Germinal center (tissue), 1 donor: ENCODE measurements at regions not wholly inside any gene's neighbourhood (a gene's known extent, or its start where the extent isn't known, plus 50 kb on each side); places are given as distances from the start of the nearest gene placed in this dataset.
"Not testable (repeated sequence)": the region's sequence is repeated elsewhere in the genome, so short reads cannot be mapped to it uniquely, and the experiment has no call there.

ENCODE experiments used
- DNase-seq: peaks from one replicate; pipeline ENCODE4 v3.0.0; 2012; ENCODE audit warnings: mixed read lengths, low spot score

DNA sequence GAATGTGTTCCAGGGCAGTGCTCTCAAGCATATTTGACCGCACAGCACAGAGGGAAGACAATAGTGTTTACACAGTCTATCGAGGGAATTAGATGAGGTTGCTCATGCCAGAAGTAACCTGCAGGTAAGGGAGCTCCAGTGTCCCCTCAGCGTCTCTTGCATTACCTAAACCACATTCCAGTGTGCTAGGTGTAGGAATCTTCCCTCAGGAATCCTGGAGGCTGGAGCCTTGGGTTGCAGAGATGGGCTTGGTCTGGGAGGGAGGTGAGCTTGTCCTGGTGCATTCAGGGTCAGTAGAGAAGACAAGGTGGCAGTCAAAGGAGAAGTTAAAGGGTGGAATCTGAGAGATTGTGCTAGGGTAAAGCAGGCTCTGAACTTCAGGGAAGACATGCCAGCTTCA lies 56.3 kb downstream of the SOX14 start:
- DNase-seq: no peak

DNA sequence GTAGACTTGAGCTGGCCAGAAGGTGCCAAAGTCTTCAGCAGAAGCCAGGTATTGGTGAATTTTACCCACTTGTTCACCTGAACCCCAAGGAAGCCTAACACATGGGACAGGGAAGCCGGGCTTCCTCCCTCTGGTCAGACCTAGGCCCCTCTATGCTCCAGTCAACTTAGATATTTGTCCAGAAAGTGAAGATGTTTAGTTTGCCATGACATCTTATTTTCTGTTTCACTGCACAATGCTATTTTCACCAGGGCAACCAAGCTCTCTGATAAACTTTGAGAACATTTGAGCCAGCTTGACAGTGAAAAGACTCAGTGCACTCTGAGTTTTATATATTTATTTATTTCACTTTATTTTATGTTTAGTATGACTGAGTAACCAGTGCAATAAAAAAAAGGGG lies 71.0 kb downstream of the SOX14 start:
- no peak for DNase-seq

DNA sequence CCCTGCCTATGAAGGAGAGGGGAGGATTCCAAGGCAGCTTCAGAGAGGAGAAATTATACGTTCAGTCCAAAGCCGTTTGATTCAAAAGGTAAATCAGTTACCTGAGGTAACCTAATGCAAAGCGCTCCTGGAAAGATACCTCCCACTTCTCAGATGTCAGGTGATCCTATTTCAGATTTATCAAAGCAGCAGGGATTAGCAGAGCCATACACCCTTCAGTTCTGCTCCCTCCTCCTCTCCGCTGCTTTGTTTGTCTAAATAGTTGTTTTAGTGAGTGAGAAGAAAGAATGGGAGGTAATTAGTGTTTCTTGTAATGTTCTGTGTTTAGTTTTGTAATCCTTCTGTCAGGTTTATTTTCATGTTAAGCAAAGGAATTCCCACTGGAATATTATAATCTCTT lies 81.1 kb downstream of the SOX14 start:
- DNase-seq: no peak

DNA sequence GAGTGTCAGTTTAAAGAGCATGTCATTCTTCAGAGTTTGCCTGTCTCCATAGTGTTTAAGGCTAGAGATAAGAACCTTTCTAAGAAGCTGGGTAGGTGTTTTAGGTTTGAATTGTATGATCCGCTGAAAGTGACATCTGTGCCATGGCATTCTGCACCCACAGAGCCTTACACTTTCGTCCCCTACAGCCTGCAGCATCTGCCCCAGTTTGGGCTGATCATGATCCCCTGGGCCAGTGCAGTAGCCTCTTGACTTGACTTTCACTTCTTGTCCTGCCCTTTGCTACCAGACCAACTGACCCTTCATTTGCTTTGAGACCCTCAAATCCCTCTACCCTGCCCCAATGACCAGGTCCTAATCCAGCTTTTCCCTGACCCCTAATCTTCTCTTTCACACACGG lies 81.6 kb downstream of the SOX14 start:
- DNase-seq: no peak

DNA sequence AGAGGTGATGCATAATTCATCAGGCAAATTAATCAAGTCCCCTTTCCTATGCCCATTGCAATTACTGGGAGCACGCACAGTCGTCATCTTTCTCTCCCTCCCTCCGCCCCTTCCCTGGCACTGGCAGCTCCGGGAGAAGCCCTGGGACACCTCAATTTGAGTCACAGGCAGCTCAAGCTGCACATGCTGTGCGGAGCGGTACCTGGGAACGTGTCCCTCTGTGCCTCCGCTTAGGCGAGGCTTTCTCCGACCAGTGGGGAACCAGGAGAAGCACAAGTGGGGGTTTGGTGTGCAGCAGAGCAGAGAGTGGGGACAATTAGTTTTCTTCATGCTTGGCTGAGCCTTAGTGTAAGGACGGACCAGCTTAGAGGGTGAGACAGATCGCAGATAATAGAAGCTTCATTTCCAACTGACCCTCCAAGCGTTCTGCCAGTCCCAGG lies 88.3 kb downstream of the SOX14 start:
- DNase-seq: no peak

DNA sequence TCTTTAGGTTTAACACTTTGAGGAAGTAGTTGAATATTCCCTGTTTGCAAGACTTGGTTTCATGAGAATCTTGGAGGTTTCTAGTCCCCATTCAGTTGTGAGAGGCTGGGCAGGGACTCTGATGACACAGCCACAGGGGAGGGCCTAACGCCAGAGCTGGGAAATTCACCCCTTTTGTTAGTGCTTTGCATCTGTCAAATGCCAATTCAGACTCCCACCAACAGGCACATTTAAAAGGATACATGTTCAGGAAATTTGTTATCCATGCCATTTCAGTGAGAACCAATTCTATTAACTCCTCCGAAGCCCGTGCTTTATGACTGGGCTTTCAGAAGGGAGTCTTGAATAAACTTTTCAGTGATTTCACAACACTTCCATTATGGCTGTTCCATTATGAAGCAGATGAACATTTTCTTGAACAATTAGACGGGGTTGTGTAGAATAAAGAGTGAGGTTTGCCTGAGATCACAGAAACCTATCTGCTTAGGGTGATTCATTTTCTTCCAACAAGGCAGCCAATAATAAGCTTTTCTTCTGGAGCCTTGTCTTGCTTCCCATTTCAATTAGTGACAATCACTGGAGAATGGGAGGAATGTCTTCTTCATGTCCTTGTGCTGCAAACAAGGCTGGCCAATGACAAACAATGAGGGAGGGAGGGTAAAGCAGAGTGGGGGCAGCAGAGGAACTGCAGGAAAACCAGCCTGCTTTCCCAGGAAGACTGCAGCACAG lies 90.6 kb downstream of the SOX14 start:
- DNase-seq: no peak

DNA sequence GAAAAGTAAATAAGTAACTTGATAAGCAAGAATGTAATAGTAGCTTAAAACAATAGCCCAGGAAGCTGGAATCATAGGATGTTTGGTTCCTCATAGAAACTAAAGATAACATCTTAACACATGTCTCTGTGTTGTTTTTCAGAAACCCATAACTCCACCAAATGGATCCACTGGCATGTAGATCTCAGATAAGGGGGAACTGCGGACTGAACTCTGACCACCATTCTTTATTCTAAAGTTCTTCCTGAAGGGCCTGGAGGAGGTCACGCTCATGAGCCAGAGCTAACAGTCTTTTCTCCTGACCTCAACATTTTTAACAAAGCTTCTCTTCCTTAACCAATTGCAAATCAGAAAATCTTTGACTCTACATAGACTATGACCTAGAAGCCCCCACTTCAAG lies 101.9 kb downstream of the SOX14 start:
- no peak for DNase-seq

DNA sequence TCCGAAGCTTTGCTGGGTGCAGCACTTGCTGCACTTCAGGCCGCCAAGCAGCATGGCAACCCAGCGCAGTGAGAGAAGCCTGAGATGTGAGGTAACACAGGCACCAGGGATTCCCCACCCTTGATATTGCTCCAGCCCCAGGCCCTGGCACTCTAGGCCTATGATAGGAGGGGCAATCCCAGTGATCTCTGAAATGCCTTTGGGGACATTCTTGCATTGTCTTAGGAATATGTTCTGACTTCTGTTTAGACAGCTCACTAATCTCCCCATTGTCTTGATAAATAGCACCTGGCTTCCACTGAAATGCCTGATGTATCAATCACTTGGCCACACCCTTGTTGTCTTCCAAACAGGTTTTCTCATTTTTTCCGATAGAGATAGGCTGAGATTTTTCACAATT lies 102.8 kb downstream of the SOX14 start:
- no peak for DNase-seq

DNA sequence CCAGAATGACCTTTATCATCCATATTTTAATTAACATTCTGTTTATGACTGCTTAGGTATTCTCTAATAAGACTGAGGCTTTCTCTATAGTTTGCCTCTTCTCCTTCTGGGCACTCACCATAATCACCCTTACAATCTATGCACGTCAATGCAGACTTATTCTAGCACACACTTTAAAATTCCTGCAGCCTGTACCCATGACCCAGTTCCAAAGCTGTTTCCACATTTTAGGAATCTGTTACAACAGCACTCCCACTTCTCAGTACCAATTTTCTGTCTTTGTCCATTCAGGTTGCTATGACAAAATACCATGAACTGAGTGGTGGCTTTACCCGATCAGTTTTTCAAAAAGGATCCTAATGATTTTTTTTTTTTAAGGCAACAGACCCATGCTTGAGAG lies 103.5 kb downstream of the SOX14 start:
- no peak for DNase-seq

DNA sequence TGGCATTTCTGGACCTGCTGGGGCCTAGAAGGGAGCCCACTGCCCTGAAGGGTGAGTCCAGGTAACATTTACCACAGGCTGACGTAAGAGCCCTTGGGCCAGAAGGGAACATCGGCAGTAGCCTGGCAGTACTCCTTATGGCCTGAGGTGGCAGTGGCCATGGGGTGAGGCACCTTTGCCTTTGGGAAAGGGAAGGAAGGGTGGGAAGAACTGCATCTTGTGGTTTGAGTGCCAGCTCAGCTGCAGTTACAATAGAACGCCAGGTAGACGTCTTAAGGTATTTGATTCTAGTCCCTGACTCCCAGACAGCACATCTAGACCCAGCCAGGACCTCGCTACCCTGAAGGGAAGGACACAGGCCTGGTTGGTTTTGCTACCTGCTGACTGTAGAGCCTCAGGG lies 104.9 kb downstream of the SOX14 start:
- no peak for DNase-seq

DNA sequence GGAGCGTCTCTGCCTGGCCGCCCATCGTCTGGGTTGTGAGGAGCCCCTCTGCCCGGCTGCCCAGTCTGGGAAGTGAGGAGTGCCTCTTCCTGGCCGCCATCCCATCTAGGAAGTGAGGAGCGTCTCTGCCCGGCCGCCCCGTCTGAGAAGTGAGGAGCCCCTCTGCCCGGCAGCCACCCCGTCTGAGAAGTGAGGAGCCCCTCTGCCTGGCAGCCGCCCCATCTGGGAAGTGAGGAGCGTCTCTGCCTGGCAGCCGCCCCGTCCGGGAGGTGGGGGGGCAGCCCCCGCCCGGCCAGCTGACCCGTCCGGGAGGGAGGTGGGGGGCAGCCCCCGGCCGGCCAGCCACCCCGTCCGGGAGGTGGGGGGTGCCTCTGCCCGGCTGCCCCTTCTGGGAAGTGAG lies 108.5 kb downstream of the SOX14 start:
- DNase-seq: not testable (repeated sequence)

DNA sequence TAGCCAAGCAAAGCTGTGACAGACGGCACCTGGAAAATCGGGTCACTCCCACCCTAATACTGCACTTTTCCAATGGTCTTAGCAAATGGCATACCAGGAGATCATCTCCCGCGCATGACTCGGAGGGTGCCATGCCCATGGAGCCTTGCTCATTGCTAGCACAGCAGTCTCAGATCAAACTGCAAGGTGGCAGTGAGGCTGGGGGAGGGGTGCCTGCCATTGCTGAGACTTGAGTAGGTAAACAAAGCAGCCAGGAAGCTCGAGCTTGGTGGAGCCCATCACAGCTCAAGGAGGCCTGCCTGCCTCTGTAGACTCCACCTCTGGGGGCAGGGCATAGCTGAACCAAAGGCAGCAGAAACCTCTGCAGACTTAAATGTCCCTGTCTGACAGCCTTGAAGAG lies 113.1 kb upstream of the CLDN18 start:
- not testable (repeated sequence) for DNase-seq

DNA sequence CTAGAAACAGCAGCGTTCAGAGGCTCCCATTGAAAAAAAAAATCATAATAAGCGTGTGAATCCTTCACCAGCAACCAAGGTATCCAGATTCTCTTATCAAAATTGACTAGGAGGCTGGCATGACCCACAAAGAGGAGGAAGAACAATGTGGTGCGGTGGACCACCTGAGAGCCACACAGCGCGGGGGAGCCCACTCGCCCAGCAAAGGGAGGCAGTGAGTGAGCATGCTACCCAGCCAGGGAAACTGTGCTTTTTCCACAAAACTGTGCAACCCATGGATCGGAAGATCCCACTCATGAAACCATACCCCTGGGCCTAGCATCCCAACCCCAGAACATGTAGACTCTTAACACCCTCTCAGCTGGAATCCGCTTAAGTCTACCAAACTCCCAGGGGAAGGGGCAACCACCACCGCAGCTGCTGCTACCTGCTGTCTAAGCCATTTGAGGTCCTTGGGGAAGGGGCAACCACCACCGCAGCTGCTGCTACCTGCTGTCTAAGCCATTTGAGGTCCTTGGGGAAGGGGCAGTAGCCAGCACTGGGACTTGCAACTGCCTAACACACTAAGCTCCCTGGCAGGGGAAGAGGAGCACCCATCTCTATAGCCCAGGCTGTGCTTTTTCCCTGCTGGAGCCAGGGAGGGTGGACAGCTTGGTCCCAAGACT lies 102.8 kb upstream of the CLDN18 start:
- DNase-seq: no peak

DNA sequence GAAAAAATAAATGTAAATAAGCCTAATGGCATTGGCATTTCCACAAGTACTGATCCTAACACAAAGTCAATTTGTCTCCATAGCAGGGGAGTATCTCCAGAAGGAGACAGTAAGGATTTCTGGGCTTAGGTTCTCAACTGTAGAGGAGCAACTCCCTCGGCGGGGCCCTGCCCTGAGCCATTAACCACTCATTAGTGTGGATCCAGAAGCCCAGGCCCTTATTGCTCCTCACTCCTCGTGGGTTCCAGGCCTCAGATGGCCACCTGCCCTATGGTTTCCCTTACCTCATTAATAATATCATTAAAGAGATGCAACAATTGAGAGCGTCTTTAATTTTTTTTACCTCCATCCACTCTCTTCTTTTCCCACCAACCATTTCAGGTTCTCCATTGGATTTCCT lies 85.3 kb upstream of the CLDN18 start:
- DNase-seq: no peak

DNA sequence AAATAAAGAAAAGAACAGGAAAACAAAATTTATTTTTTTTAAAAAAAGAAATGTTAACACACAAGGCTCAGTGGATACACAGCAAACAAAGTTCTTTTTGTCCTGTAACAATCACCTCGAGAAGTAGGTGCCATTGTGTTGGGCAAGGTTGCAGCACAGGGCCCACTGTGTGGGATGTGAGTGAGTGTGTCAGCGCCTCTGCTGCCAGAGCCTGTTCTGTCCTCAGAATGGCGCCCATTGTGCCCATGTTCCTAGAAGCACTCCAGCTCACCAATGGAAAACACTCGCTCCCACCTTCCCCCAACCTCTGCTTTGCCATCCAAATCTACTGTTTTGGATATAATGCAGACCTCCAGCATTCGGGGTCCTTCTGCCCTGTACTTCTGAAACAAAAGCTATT lies 84.9 kb upstream of the CLDN18 start:
- DNase-seq: no peak

DNA sequence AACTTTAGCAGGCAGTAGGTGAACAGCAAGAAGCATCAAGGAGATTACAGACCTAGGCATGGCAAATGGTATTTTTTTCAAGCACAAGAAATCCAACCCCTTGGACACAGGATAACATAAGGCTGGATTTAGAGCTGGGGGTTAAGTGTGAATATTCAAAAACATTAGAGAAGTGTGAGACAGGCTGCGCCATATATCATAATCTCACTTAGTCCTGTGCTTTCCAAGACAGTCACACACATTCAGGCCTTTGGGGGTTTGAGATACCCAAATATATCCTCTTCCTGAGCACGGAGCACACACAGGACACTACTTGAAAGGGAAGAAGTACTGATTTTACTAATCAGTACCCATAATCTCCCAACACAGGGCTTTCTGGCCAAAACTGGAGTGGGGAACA lies 83.0 kb upstream of the CLDN18 start:
- DNase-seq: no peak

DNA sequence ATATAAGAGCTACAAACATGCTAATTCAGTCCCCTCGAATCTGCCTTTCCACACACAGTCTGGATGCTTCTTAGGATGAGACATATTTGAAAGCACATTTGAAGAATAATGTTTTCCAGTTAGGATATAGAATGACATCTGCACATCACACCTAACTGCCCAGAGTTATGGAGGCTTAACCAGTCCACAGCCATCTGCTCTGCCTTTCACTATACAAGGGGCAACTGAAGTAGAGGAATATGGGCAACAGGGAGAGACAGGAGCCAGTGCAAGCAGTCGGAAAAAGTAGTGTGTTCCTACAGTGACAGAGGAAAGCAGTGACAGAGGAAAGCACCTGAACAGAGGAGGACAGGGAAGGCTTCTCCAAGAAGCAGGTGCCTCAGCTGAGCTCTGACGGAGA lies 79.0 kb upstream of the CLDN18 start:
- no peak for DNase-seq

DNA sequence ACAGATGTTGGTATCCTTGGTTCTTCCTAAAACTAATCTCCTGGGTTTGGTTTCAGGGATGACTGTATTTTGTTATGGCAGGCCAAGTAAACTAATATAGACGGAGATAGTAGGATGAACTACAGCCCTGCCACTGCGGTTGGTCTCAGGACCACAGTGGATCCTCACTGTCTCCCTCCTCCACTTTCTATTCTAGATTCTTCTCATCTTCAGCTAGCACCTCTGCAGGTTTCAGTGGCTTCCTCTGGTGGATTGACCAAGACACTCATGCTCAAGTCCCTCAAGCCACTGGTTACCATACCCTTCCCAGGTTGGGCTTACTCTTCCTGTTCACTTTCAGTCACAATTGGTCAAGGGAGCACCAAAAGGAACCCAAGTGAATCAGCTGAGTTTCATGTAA lies 71.1 kb upstream of the CLDN18 start:
- DNase-seq: no peak

DNA sequence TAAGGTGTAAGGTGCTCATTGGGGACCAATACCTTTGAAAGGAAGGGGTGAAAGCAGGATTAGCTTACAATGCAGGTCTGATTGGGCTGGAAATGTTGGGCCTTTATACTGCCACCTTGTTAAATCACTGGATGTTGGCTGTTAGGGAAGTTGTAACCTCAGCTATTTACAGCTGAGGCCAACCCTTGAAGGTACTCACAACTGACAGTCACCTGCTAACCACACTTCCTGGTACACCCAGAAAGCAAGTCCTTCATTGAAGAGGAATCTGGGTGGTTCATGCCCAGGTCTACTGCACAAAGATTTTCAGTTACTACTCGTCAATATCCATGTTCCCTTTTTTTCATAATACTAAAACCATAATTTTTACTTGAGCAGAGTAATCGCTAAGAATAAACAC lies 65.4 kb upstream of the CLDN18 start:
- DNase-seq: no peak

DNA sequence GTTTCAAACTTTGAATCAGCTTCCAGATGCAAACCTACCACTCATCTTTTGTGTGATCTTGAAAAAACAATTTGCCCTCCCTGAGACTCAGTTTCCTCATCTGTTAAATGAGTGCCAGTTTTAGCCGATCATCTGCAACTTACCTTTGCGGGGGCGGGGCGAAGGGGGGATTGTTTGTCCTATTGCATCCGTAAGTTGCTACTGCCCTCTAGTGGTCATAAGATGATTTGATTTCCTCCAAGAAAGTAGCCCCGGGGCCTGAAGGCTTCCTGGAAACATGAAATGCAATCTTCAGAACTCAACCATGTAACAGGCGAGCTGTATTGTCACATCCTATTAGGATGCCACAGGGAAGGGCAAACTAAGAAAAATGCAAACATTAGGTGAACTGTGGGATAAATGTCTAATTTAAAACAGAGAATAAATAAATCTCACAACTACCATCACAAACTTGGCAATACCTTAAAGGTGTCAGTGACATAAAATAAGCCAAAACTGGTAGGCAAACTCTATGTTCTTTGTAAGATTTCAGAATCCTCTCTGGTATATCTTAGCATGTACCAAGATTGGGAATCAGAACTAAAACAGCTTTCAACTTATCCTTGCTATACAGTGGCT lies 63.5 kb upstream of the CLDN18 start:
- DNase-seq: peak; percentile 63

DNA sequence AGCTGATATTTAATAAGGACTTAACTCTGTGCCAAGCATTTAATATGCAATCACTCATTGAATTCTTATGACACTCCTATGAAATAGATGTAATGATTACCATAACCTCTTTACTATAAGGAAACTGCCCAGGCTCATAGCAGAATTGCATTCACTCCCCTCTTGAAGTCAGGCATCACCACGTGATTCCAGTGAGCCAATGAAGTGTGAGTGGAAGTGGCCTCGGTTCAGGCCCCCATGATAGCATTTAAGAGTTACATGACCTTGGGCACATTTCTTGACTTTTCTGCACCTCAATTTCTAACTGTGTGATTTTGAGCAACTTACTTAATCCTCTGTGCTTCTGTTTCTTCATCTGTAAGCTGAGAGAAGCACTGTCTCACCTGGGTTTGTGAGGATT lies 62.8 kb upstream of the CLDN18 start:
- no peak for DNase-seq

DNA sequence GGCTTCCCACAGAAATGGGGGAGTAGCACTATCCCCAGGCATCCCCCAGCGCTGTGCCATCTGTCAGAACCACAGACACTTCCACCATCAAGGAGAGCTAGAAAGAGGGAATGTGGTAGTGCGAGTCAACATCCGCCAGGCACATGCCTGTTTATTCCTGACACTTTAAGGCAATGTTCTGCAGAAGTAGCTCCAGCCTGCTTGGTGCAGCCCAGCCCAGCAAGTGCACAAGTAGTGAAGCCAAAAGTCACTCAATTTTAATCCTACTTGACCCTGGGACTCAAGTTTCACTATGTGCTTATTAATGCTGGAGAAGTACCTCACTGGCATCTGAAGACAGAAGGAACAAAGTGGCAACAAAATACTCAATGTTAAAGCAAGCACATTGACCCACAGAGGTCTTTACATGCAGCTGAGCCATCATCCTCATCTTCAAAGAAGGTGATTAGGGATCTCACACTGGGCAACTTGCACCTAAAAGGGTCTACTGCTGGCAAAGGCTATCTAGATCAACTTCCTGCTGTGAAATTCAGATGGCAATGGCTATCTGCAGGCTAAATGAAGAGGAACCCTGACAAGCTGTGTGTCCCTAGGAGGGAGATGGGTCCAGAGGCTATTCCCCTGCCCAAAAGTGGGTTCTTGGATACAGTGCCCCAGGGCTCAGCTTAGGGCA lies 61.4 kb upstream of the CLDN18 start:
- DNase-seq: no peak

DNA sequence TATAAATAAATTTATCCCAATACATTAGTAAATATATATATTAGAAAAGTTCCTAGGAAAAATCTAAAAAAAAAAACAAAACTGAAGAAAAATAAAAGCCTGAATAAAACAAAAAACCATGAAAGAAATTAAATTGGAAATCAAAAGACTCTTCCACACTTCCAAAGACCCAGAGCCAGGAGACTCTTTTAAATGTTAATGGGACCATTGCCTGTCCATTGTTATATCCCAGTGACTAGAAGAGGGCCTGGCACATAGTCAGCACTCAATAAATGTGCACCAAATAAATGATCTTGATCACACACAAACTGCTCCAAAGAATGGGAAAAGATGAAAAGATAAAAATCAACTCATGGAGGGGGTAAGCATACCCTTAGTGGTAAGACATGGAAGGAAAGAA lies 51.3 kb upstream of the CLDN18 start:
- no peak for DNase-seq
